Naive thymus-derived CD8-positive, alpha-beta T cell (primary cell): ENCODE measurements at regions not wholly inside any gene's neighbourhood (a gene's known extent, or its start where the extent isn't known, plus 50 kb on each side); places are given as distances from the start of the nearest gene placed in this dataset.

Source experiments
- ATAC-seq, 2 donors: fragments of 150-1000 bp; cut with Tn5 transposase in 1 of 2; sonication (Bioruptor Pico), chemical (Tn5 transposase) in 1 of 2; 1 replicate in 1 of 2; 2 replicates in 1 of 2; pipeline ENCODE4 v1.10.0; 2021; ENCODE audit warnings: mild to moderate bottlenecking in 2 of 2, moderate library complexity in 2 of 2
- POLR2A ChIA-PET: fragments of 350-600 bp; sonication (Branson Sonifier 250); formaldehyde crosslinking; loops from one replicate; lab custom pipeline; 2021; ENCODE audit warnings: antibody characterized with exemption; lab: Charles Lee
- DNase-seq, 10 donors: peaks; one replicate each; pipeline versions ENCODE4 v3.0.0 to v3.0.0-alpha.2; 2020 to 2022
- H3K27ac Mint-ChIP-seq, 10 donors: one replicate each; pipeline ENCODE4 v1.8.0; 2020 to 2022; ENCODE audit warnings: mild to moderate bottlenecking in 10 of 10, mixed read lengths in 10 of 10, moderate library complexity in 4 of 10, inconsistent platforms in 1 of 10
- H3K27me3 Mint-ChIP-seq, 5 donors: one replicate each; pipeline ENCODE4 v1.8.0; 2021 to 2022; ENCODE audit warnings: mixed read lengths in 5 of 5
- H3K36me3 Mint-ChIP-seq, 3 donors: one replicate each; pipeline ENCODE4 v1.8.0; 2020 to 2022; ENCODE audit warnings: mixed read lengths in 3 of 3, mild to moderate bottlenecking in 2 of 3, inconsistent platforms in 1 of 3
- H3K4me1 Mint-ChIP-seq, 4 donors: one replicate each; pipeline ENCODE4 v1.8.0; 2021 to 2022; ENCODE audit warnings: mixed read lengths in 4 of 4
- H3K4me3 Mint-ChIP-seq, 10 donors: one replicate each; pipeline ENCODE4 v1.8.0; 2020 to 2022; ENCODE audit warnings: mild to moderate bottlenecking in 10 of 10, mixed read lengths in 10 of 10, moderate library complexity in 6 of 10, inconsistent platforms in 1 of 10
- H3K9me3 Mint-ChIP-seq, 9 donors: one replicate each; pipeline ENCODE4 v1.8.0; 2020 to 2022; ENCODE audit warnings: mixed read lengths in 9 of 9, mild to moderate bottlenecking in 3 of 9, inconsistent platforms in 1 of 9, moderate library complexity in 1 of 9

- ATAC-seq (no peak), DNase-seq (no peak)
- POLR2A ChIA-PET = no interaction called here
- Mint-ChIP-seq H3K27ac (no peak overlapping the region), H3K36me3 (peaks cover 0 to 4% (median 0%) of the 10 kb centered on the region in 3 donors), H3K9me3 (peaks cover 5 to 55% (median 18%) of the 10 kb centered on the region in 9 donors), H3K4me1 (no peaks in the 10 kb centered on the region), H3K4me3 (no peak overlapping the region), H3K27me3 (no peaks in the 10 kb centered on the region)
These were observed 527.4 kb upstream of the VSTM2A start for GRCh38 chr7:54014765-54015164.

- Mint-ChIP-seq H3K4me3 (no peak overlapping the region), H3K36me3 (peaks cover 0 to 4% (median 0%) of the 10 kb centered on the region in 3 donors), H3K27ac (no peak overlapping the region), H3K9me3 (peaks cover 5 to 50% (median 18%) of the 10 kb centered on the region in 9 donors), H3K4me1 (no peaks in the 10 kb centered on the region), H3K27me3 (no peaks in the 10 kb centered on the region)
- DNase-seq = no peak
- no peak for ATAC-seq
- POLR2A ChIA-PET = no interaction called here
These were observed 526.9 kb upstream of the VSTM2A start for GRCh38 chr7:54015251-54015650.

- ATAC-seq (no peak), DNase-seq (no peak)
- Mint-ChIP-seq H3K4me3 (no peak overlapping the region), H3K4me1 (no peaks in the 10 kb centered on the region), H3K27ac (no peak overlapping the region), H3K9me3 (peaks cover 0 to 37% (median 13%) of the 10 kb centered on the region in 9 donors), H3K27me3 (no peaks in the 10 kb centered on the region), H3K36me3 (peaks cover 0 to 7% (median 0%) of the 10 kb centered on the region in 3 donors)
- POLR2A ChIA-PET = no interaction called here
These were observed 504.3 kb upstream of the VSTM2A start for GRCh38 chr7:54037873-54038272.

GRCh38 chr7:54060643-54061042, 481.5 kb upstream of the VSTM2A start:
- no peak for ATAC-seq
- H3K36me3 Mint-ChIP-seq = no peaks in the 10 kb centered on the region
- POLR2A ChIA-PET = no interaction called here
- H3K27me3 Mint-ChIP-seq = no peaks in the 10 kb centered on the region
- H3K9me3 Mint-ChIP-seq = peaks cover 7 to 52% (median 18%) of the 10 kb centered on the region in 9 donors
- DNase-seq = no peak
- no peak overlapping the region for H3K27ac Mint-ChIP-seq
- no peak overlapping the region for H3K4me3 Mint-ChIP-seq
- H3K4me1 Mint-ChIP-seq = no peaks in the 10 kb centered on the region

GRCh38 chr7:54066643-54067042, 475.5 kb upstream of the VSTM2A start:
- Mint-ChIP-seq H3K4me3 (no peak overlapping the region), H3K27ac (no peak overlapping the region), H3K36me3 (no peaks in the 10 kb centered on the region), H3K9me3 (peaks cover 2 to 31% (median 17%) of the 10 kb centered on the region in 9 donors), H3K4me1 (no peaks in the 10 kb centered on the region), H3K27me3 (no peaks in the 10 kb centered on the region)
- POLR2A ChIA-PET = no interaction called here
- ATAC-seq = no peak
- DNase-seq = no peak

- no peaks in the 10 kb centered on the region for H3K27me3 Mint-ChIP-seq
- no peak for ATAC-seq
- peaks cover 11 to 35% (median 19%) of the 10 kb centered on the region in 9 donors for H3K9me3 Mint-ChIP-seq
- H3K4me3 Mint-ChIP-seq = no peak overlapping the region
- POLR2A ChIA-PET = no interaction called here
- DNase-seq = no peak
- H3K4me1 Mint-ChIP-seq = no peaks in the 10 kb centered on the region
- no peaks in the 10 kb centered on the region for H3K36me3 Mint-ChIP-seq
- no peak overlapping the region for H3K27ac Mint-ChIP-seq
These were observed 472.3 kb upstream of the VSTM2A start for GRCh38 chr7:54069843-54070242.

GRCh38 chr7:54072710-54073109, 469.5 kb upstream of the VSTM2A start:
- Mint-ChIP-seq H3K27ac (no peak overlapping the region), H3K4me1 (no peaks in the 10 kb centered on the region), H3K27me3 (no peaks in the 10 kb centered on the region), H3K4me3 (no peak overlapping the region), H3K9me3 (peaks cover 6 to 29% (median 17%) of the 10 kb centered on the region in 9 donors), H3K36me3 (peaks cover 0 to 4% (median 0%) of the 10 kb centered on the region in 3 donors)
- ATAC-seq (no peak), DNase-seq (no peak)
- POLR2A ChIA-PET = no interaction called here

- ATAC-seq (no peak), DNase-seq (no peak)
- peaks cover 13 to 39% (median 19%) of the 10 kb centered on the region in 9 donors for H3K9me3 Mint-ChIP-seq
- no peaks in the 10 kb centered on the region for H3K27me3 Mint-ChIP-seq
- no peaks in the 10 kb centered on the region for H3K4me1 Mint-ChIP-seq
- no peak overlapping the region for H3K27ac Mint-ChIP-seq
- H3K36me3 Mint-ChIP-seq = peaks cover 0 to 12% (median 0%) of the 10 kb centered on the region in 3 donors
- POLR2A ChIA-PET = no interaction called here
- H3K4me3 Mint-ChIP-seq = no peak overlapping the region
These were observed 465.6 kb upstream of the VSTM2A start for GRCh38 chr7:54076616-54077015.

GRCh38 chr7:54080525-54080924, 461.6 kb upstream of the VSTM2A start:
- no peak overlapping the region for H3K27ac Mint-ChIP-seq
- POLR2A ChIA-PET = no interaction called here
- no peak for ATAC-seq
- peaks cover 9 to 25% (median 14%) of the 10 kb centered on the region in 9 donors for H3K9me3 Mint-ChIP-seq
- H3K27me3 Mint-ChIP-seq = no peaks in the 10 kb centered on the region
- no peaks in the 10 kb centered on the region for H3K4me1 Mint-ChIP-seq
- no peak for DNase-seq
- no peak overlapping the region for H3K4me3 Mint-ChIP-seq
- peaks cover 0 to 8% (median 0%) of the 10 kb centered on the region in 3 donors for H3K36me3 Mint-ChIP-seq

GRCh38 chr7:54080971-54081370, 461.2 kb upstream of the VSTM2A start:
- Mint-ChIP-seq H3K27ac (no peak overlapping the region), H3K4me1 (no peaks in the 10 kb centered on the region), H3K27me3 (no peaks in the 10 kb centered on the region), H3K4me3 (no peak overlapping the region), H3K36me3 (peaks cover 0 to 8% (median 0%) of the 10 kb centered on the region in 3 donors), H3K9me3 (peaks cover 9 to 25% (median 14%) of the 10 kb centered on the region in 9 donors)
- ATAC-seq (no peak), DNase-seq (no peak)
- POLR2A ChIA-PET = no interaction called here

- Mint-ChIP-seq H3K4me1 (no peaks in the 10 kb centered on the region), H3K27ac (no peak overlapping the region), H3K27me3 (no peaks in the 10 kb centered on the region), H3K9me3 (peaks cover 0 to 27% (median 9%) of the 10 kb centered on the region in 9 donors), H3K36me3 (no peaks in the 10 kb centered on the region), H3K4me3 (no peak overlapping the region)
- ATAC-seq (no peak), DNase-seq (no peak)
- POLR2A ChIA-PET = no interaction called here
These were observed 457.8 kb upstream of the VSTM2A start for GRCh38 chr7:54084340-54084739.

GRCh38 chr7:54090652-54091213, 451.4 kb upstream of the VSTM2A start:
- no peak for ATAC-seq
- no peak overlapping the region for H3K4me3 Mint-ChIP-seq

GRCh38 chr7:54091322-54091721, 450.9 kb upstream of the VSTM2A start:
- Mint-ChIP-seq H3K4me1 (no peaks in the 10 kb centered on the region), H3K36me3 (no peaks in the 10 kb centered on the region), H3K9me3 (peaks cover 0 to 39% (median 9%) of the 10 kb centered on the region in 9 donors), H3K27me3 (no peaks in the 10 kb centered on the region), H3K27ac (no peak overlapping the region), H3K4me3 (no peak overlapping the region)
- POLR2A ChIA-PET = no interaction called here
- no peak for ATAC-seq
- DNase-seq = no peak

More at GRCh38 chr7:54090652-54091213, 451.4 kb upstream of the VSTM2A start:
- H3K4me1 Mint-ChIP-seq = no peaks in the 10 kb centered on the region
- H3K27me3 Mint-ChIP-seq = no peaks in the 10 kb centered on the region
- H3K27ac Mint-ChIP-seq = no peak overlapping the region
- POLR2A ChIA-PET = no interaction called here
- no peak for DNase-seq
- peaks cover 0 to 42% (median 10%) of the 10 kb centered on the region in 9 donors for H3K9me3 Mint-ChIP-seq
- H3K36me3 Mint-ChIP-seq = no peaks in the 10 kb centered on the region

GRCh38 chr7:54097886-54098285, 444.3 kb upstream of the VSTM2A start:
- Mint-ChIP-seq H3K9me3 (peaks cover 4 to 30% (median 14%) of the 10 kb centered on the region in 9 donors), H3K36me3 (no peaks in the 10 kb centered on the region), H3K4me1 (no peaks in the 10 kb centered on the region), H3K4me3 (no peak overlapping the region), H3K27me3 (no peaks in the 10 kb centered on the region), H3K27ac (no peak overlapping the region)
- DNase-seq = no peak
- ATAC-seq = no peak
- POLR2A ChIA-PET = no interaction called here
